NCI-H1930 (cell line): ENCODE measurements at regions not wholly inside any gene's neighbourhood (a gene's known extent, or its start where the extent isn't known, plus 50 kb on each side); places are given as distances from the start of the nearest gene placed in this dataset.
"Not testable (repeated sequence)": the region's sequence is repeated elsewhere in the genome, so short reads cannot be mapped to it uniquely, and the experiment has no call there.

Experiments used
- DNase-seq, 2 experiments: peaks; one replicate each; lab custom pipeline; 2025; lab: John Stamatoyannopoulos, UW

DNA sequence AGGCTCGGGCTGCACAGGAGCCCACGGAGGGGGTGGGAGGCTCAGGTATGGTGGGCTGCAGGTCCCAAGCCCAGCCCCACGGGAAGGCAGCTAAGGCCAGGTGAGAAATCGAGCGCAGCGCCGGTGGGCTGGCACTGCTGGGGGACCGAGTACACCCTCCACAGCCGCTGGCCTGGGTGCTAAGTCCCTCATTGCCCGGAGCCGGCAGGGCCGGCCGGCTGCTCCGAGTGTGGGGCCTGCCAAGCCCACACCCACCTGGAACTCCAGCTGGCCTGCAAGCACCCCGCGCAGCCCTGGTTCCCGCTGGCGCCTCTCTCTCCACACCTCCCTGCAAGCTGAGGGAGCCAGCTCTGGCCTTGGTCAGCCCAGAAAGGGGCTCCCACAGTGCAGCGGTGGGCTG lies 137.4 kb upstream of the PKP2 start:
- DNase-seq = not testable (repeated sequence)

DNA sequence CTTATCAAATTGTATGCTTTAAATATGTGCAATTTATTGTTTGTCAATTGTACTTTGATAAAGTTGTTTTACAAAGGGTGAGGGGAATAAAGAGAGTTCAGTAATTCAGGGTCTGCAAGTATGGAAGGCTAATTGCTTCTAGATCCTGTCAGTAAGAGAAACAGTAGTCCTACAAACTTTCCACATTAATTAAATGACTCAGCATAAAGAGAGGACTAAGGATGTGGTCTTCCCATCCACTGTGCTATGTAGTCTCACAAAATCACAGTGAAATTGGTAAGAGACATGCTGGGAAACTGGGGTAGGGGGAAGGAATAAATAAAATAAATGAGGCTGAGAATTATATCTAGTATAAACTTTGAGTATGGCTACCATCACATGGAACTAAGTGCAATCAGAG lies 130.2 kb upstream of the PKP2 start:
- DNase-seq = no peak

DNA sequence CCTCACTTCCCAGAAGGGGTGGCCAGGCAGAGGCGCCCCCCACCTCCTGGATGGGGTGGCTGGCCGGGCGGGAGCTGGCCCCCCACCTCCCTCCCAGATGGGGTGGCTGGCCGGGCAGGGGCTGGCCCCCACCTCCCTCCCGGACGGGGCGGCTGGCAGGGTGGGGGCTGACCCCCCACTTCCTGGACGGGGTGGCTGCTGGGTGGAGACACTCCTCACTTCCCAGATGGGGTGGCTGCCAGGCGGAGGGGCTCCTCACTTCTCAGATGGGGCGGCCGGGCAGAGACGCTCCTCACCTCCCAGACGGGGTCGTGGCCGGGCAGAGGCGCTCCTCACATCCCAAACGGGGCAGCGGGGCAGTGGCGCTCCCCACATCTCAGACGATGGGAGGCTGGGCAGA lies 126.1 kb upstream of the PKP2 start:
- not testable (repeated sequence) for DNase-seq

DNA sequence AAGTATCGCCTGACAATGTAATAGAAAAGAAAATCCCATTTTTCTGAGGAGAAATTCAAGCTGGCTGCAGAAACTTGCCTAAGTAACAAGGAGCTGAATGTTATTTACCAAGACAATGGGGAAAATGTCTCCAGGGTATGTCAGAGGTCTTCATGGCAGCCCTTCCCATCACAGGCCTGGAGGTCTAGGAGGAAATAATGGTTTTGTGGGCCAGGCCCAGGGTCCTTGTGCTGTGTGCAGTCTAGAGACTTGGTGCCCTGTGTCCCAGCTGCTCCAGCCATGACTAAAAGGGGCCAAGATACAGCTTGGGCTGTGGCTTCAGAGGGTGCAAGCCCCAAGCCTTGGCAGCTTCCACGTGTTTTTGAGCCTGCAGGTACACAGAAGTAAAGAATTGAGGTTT lies 120.5 kb upstream of the PKP2 start:
- DNase-seq = not testable (repeated sequence)

DNA sequence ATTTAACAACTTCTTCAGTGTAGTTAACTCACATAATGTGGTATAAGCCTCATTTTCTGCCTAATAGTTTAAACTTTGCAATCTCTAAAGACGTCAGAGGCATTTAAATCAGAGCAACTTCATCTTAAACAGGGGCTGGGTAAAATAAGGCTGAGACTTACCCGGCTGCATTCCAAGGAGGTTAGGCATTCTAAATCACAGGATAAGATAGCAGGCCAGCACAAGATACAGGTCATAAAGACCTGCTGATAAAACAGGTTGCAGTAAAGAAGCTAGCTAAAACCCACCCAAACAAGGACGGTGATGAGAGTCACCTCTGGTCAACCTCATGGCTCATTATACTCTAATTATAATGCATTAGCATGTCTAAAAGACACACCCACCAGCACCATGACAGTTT lies 115.6 kb upstream of the PKP2 start:
- DNase-seq = no peak

DNA sequence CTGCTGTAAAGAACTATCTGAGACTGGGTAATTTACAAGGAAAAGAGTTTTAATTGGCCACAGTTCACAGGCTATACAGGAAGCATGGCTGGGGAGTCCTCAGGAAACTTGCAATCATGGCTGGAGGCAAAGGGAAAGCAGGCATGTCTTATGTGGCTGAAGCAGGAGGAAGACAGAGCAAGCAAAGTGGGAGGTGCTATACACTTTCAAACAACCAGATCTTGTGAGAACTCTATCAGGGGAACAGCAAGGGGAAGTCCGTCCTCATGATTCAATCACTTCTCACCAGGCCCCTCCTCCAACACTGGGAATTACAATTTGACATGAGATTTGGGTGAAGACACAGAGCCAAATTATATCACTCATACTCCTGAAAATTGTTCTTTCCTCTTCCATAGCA lies 109.5 kb upstream of the PKP2 start:
- DNase-seq = no peak

DNA sequence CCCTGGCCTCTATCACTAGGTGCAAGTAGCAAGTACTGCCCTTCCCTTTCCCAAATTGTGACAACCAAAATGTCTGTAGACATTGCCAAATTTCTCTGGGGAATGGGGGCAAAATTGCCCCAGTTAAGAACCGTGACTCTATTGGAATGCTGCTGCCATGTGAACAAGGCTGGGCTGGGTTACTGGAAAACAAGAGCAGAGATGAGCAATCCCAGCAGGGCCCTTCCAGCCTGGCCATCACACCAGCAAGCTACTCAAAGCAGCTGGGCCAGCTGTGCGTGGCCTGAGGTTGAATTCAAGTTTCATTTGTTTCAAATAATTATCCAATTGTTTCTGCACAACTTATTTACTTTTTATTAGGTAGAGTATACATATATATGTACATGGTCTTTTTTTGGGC lies 103.4 kb upstream of the PKP2 start:
- no peak for DNase-seq

DNA sequence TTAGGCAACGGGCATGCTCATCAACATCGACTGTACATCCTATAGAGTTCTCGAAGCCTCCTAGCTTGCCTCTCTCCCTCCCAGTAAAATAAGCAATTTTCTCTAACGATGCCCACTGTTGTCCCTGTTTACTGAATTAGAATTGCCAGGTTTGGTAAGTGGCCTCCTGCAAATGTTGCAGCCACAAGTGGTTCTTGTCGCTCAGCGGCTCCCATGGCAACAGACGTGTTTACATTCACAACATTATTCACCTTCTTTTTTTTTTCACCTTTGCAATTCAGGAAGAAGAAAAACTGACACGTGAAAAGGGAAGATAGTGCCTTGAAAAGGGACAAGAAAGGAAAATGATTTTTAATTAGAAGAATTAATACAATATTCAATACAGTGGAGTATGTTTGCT lies 100.9 kb upstream of the PKP2 start:
- no peak for DNase-seq

DNA sequence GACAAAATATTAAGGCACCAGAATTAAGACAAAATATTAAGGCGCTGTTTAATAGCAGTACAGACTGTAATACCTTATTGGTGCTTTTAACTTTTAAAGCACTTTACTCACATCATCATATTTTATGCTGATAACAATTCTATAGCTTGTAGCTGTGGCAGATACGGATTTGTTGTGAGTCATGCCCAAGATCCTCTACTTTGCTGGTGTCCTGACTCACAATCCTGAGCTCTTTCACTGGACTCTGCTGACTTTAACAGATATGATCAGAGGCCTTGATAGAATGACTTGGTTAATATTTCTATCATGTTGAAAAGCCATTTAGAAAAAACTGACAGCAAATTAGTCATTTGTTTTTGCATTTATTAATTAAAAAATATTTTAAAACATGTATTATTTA lies 99.0 kb upstream of the PKP2 start:
- DNase-seq = no peak

DNA sequence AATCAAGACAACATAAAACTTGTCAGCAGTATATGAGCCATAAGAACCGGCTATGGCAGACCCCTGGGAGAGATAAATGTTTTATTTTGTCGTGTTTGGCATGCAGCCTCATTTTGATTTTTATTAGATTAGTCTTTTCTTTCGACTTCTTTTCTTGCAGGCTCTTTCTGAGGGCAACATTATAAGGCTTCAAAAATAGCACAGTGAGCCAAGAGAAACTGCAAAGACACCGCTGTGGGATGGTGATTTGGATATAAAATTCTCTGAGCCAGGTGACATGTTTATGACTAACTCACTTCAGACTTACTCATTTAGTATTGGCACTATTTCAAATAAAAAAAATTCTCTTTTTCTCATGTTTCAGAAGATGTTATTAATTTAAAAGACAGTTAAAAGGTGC lies 96.8 kb upstream of the PKP2 start:
- no peak for DNase-seq

DNA sequence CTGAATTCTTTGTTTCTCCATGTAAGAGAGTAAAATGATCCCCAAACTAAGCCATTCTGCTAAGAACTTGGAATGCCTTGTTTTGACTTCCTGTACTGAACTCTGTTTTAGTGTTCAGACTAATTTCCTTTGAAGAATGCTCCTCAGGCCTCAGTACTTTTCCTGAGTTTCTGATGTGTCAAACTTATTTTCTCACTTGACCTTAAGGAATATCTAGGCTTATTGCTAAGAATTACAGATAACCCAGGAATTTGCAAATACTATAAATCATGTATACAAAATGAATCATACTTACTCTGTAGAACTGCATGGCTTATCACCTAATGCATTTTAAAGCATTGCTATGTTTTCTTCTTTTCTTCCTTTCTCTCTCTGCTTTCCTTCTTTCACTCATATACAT lies 93.1 kb upstream of the PKP2 start:
- no peak for DNase-seq

DNA sequence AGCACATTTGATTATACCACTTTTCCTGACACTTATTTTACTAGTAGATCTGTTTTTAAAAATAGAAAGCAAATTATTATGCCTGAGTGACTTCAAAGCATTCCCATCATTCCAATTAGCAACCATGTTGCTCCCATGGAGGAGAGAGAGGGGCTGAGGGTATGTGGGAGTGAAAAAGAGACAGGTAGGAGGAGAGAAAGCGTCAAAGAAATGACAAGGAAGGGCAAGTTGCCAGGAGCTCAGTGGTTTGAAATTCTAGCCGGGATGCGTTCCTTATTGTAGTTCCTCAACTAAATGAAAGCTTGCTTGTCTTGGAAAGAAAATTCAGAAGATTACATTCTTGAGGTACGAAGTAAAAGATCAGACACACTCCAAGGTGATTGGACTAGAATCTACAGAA lies 92.4 kb upstream of the PKP2 start:
- no peak for DNase-seq

DNA sequence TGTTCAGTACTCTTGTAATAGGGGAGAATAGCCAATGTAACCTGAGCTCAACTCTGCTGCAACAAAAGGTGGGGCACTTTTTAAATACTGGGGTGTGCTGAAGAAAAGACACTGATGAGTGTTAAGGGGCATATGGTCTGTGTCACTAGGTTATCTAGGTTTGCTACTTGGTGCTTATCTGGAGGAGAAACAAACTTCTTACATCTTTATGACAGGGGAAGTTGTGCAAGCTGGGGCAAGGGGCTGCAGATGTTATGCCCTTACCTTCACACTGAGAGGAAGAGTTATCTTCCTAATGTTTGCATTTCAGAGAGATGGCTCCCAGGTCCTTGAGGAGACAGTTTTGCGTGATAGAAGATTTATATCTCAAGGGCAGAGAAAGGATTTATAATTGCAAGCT lies 90.9 kb upstream of the PKP2 start:
- DNase-seq = no peak

DNA sequence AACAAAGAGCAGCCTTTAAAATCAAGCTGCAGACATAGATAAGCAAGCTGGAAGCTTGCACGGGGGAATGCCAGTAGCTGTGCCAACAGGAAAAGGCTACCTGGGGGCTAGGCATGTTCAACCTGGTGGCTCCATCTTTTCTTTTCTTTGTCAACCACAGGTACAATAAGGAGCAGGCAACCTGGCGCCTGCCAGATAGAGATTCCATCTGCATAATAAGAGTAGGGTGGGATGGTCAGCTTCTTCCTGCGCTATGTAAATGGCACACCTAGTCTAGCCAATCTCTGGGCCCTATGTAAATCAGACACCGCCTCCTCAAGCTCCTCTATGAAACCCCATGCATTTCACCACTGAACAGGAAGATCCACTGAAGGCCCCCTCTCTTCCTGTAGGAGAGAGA lies 87.4 kb upstream of the PKP2 start:
- DNase-seq = peak in 1 of 2 experiments; percentile 6

DNA sequence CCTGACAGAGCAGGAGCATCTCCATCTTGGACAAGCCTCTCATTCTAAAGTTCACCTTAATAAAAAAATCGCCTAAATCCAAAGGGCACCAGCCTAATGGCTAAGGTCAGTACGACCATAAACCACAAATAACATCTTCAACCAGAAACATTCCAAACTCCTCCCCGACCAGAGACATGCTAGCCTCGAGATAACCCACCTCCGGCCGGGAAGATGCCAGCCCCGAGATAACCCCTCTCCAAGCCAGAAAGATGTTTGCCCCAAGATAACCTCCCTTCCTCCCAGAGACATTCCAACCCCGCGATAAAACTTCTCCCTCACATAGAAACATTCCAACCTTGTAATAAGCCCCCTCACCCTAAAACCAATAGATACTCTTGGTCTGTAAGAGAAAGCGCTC lies 86.8 kb upstream of the PKP2 start:
- no peak for DNase-seq

DNA sequence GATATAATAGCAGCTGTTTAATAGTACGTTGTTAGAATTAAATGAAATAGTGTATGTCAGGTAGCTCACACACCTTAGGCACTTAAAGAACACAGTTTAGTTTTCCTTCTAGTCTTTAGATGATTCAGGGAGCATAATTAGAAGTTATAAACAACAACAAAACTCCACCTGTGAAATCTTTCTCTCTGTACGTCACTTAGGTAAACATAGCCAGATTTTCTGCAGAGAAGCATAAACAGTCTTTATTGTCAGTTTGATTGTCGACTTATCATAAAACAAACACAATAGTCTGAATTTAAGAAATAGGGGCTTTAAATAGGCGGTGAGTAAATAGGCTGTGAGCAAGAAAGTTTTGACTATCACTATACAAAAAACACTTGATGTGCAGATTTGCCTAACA lies 84.6 kb upstream of the PKP2 start:
- DNase-seq = no peak

DNA sequence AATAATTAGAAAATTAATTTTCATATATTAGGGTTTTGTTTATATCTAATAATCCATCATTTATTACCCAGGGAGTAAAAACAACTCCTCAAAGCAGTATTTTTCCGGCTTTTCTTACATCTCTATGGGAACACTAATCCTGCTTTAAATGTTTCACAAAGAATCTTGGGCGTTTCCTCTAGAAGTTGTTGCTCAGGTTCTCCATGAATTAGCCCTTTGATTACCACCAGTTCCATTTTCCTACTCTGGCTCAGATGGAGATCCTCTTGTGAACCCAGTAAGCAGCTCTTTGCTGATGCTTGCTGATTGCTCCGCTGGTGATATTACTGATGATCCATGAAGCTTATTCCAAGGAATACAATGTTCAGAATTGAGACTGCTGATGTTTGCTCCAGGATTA lies 78.5 kb upstream of the PKP2 start:
- DNase-seq = no peak

DNA sequence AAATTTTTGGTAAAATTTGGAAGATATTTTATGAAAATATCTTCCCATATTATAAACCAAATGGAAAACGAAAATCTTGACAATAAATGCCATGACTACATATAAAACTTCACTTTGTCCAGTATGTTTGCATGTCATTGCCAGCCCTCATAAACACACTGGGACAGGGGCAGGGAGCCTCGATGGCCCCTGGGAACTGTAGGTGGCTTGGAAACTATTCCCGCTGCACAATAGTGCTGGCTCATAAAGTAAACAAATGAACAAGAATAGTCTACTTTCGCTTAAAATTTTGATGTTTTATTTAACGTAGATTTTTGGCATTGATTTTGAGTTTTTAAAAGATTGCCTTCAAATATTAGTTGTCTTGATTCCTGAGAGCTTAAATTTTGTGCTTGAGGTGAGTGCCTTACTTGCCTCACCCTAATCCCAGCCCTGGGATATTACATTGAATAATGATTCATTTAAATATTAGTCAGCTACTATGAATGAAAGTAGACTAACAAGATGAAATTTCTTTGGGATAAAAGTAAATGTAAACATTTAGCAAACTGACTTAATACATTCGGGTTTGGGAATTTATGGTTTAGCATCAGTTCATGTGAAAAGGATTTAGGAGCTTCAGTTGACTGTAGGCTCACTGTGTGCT lies 74.0 kb upstream of the PKP2 start:
- DNase-seq = no peak

DNA sequence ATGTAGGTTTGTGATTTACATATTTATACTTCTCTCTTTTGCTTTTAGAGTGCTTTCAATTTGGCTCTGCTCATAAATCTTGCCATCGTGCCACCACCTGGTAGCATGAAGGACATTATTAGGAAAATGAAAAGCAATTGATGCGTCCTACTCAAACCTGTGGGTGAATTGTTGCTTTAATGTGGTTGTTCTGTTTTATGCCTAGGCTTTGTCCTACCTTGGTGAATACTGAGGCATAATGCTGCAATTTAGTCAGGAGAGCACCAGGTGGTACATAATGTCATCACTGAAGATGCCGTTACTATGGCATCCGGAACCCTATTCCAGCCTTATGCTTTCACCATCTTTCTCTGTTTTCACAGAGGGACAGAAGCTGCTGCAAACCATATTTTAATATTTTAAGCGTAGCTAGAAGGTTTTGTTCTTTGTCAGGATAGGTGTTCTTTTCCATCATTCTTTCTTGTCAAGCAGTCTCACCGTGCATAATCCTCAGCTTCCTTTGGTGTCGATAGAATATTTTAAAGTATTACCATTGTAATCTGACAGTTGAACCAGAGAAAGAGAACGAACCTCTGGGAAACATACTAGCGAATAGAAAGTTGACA lies 68.5 kb upstream of the PKP2 start:
- peak; percentile 51 to 66 for DNase-seq

DNA sequence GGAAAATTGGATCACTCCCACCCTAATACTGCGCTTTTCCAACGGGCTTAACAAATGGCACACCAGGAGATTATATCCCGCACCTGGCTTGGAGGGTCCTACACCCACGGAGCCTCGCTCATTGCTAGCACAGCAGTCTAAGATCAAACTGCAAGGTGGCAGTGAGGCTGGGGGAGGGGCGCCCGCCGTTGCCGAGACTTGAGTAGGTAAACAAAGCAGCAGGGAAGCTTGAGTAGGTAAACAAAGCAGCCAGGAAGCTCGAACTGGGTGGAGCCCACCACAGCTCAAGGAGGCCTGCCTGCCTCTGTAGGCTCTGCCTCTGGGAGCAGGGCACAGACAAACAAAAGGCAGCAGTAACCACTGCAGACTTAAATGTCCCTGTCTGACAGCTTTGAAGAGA lies 59.8 kb upstream of the PKP2 start:
- not testable (repeated sequence) for DNase-seq

DNA sequence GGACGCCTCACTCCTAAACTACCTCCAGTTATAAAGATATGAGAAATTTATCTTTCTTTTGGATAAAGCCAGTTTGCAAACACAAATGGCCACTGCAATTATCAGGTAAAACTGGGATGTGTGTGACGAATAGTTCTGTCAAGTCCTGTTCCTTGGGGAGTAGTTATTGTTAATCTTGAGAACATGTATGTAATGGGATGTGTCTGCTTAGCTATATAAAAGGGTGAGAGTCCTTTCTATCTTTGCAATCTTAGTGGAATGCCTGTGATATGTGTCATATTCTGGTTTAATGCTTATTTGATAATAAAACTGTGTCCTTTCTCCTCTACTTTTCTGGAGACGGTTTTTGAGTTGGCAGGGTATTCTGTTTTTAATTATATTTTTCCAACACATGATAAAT lies 56.1 kb upstream of the PKP2 start:
- no peak for DNase-seq

DNA sequence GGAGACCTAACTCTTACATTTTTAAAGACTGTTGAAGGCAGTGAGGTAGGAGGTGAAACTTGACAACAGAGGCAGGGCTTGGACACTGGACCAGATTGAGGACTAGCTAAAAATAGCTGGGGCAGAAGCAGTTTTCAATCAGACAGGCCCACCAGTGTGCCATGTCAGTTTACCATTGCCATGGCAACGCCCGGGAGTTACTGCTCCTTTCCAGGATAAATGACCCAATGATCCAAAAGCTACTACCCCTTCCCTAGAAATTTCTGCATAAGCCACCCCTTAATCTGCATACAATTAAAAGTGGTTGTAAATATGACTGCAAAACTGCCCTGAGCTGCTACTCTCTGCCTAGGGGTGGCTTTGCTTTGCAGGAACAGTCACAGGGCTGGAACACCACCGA lies 53.2 kb upstream of the PKP2 start:
- no peak for DNase-seq

DNA sequence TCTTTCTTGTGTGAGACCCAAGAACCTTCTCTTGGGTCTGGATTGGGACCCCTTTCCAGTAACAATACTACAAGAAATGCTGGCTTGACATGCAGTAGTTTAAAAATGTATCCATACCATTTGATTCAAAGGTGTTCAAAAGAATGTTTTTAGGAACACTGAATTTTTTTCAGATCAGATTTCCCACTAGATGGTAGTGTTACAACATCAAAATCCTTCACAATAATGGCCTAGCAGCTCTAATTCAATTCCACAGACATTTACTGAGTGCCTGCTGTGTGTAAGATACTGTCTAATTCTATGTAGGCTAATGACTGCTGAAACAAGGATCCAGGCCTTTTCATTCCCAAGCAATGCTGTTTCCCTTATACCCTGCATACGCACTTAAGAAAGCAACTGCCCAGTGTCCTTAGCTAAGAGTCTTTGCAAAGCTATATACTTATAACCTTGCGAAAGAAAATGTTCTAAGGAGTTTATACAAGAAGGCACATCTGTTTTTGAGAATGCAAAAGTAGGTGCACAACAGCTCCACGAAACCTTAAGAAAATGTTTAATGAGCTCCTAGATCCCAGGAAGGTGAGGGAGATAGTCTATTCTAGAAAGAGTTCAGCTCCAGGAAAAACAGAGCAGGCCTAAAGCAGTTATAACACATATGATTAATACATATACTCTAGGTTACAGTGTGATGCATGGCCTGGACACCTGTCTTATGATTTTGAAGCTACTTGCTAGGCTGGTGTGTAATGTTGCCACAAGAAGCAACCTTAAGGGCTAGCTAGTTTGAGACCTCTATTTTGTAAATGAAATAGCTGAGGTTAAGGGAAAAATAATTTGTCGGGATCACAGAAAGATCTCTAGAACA lies 50.9 kb upstream of the PKP2 start:
- peak; percentile 24 to 43 for DNase-seq
